ENCODE measurements at regions not wholly inside any gene's neighbourhood (a gene's known extent, or its start where the extent isn't known, plus 50 kb on each side); places are given as distances from the start of the nearest gene placed in this dataset.
"Not testable (repeated sequence)": the region's sequence is repeated elsewhere in the genome, so short reads cannot be mapped to it uniquely, and the experiment has no call there.

GRCh38 chr3:154850921-154851320 is 229.2 kb upstream of the MME start:
- no peak for DNase-seq (ENCODE audit: low read depth)
- no peak overlapping the region for H3K4me3 ChIP-seq (replicated peaks; ENCODE audit: low read depth, low read length)
- TF ChIP-seq, protein P1, sequence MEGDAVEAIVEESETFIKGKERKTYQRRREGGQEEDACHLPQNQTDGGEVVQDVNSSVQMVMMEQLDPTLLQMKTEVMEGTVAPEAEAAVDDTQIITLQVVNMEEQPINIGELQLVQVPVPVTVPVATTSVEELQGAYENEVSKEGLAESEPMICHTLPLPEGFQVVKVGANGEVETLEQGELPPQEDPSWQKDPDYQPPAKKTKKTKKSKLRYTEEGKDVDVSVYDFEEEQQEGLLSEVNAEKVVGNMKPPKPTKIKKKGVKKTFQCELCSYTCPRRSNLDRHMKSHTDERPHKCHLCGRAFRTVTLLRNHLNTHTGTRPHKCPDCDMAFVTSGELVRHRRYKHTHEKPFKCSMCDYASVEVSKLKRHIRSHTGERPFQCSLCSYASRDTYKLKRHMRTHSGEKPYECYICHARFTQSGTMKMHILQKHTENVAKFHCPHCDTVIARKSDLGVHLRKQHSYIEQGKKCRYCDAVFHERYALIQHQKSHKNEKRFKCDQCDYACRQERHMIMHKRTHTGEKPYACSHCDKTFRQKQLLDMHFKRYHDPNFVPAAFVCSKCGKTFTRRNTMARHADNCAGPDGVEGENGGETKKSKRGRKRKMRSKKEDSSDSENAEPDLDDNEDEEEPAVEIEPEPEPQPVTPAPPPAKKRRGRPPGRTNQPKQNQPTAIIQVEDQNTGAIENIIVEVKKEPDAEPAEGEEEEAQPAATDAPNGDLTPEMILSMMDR (IDR thresholded peaks at IDR 0.05; ENCODE audit: low read length, missing control alignments): no peak

DNA sequence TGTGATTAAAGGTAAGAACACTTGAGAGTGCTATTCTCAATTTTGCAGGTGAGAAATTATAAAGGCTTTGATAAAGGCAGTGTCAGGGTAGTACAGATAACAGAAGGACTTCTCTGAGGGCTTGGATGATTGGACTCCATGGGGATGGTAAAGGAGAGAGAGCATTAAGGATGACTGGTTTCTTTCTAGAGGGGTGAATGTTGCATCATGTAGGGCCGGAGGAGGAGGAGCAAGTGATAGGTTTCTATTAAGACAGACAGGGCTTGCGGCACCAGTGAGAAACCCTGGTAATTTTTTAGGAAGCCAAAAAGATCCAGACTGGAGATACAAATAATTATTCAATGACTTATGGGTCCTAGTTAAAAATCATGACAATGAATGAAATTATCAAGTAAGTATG is 230.7 kb upstream of the MME start:
- H3K4me3 ChIP-seq (replicated peaks; ENCODE audit: low read depth, low read length): no peak overlapping the region
- TF ChIP-seq, protein P1 (IDR thresholded peaks at IDR 0.05; ENCODE audit: low read length, missing control alignments): no peak
- no peak for DNase-seq (ENCODE audit: low read depth)

DNA sequence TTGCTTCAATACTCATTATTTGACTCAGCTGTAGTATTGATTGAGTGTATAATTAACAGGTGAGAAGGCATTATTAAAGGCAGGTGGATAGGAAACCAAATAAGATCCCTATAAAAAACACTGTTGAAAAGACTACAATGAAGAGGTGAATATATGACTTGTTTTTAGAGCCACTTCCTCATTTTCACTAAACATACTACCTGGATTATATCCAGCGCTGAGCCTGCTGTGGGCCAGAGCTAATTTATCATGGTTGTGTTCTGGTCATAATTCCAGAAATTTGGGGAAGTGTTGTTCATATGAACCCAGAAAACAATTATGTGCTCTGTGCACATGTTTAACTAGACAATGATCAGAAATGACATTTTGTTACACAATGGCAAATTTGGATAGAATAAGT is 235.3 kb upstream of the MME start:
- TF ChIP-seq, protein P1 (IDR thresholded peaks at IDR 0.05; ENCODE audit: low read length, missing control alignments): no peak
- DNase-seq (ENCODE audit: low read depth): no peak
- H3K4me3 ChIP-seq (replicated peaks; ENCODE audit: low read depth, low read length): no peak overlapping the region

DNA sequence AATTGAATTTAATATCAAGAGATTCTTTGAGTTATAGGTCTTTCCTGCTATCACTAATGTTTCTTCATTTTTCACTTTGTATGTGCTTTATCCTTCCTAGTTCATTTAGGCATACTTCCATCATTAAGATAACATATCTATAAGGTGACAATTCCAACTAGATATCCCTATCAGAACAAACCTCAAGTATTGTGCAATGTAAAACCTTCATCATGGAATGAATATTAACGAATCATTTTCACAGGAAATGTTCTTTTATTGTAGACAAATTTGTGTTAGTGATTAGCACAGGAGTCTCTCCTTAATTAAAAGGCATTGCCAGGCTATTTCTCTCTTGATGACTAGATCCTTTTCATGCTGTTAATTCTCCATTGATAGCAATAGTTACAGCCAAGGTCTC is 236.5 kb upstream of the MME start:
- no peak overlapping the region for H3K4me3 ChIP-seq (replicated peaks; ENCODE audit: low read depth, low read length)
- TF ChIP-seq, protein P1 (IDR thresholded peaks at IDR 0.05; ENCODE audit: low read length, missing control alignments): no peak
- DNase-seq (ENCODE audit: low read depth): no peak

GRCh38 chr3:154842536-154842935 is 237.6 kb upstream of the MME start:
- H3K4me3 ChIP-seq (replicated peaks; ENCODE audit: low read depth, low read length): no peak overlapping the region
- DNase-seq (ENCODE audit: low read depth): no peak
- TF ChIP-seq, protein P1 (IDR thresholded peaks at IDR 0.05; ENCODE audit: low read length, missing control alignments): no peak

- no peak for DNase-seq (ENCODE audit: low read depth)
- TF ChIP-seq, protein P1 (IDR thresholded peaks at IDR 0.05; ENCODE audit: low read length, missing control alignments): no peak
These were observed 244.5 kb upstream of the MME start for GRCh38 chr3:154835639-154836038.

GRCh38 chr3:154834831-154835230 is 245.3 kb upstream of the MME start:
- DNase-seq (ENCODE audit: low read depth); H3K4me3 ChIP-seq (replicated peaks; ENCODE audit: low read depth, low read length): not testable (repeated sequence)

More at GRCh38 chr3:154835639-154836038, 244.5 kb upstream of the MME start:
- H3K4me3 ChIP-seq (replicated peaks; ENCODE audit: low read depth, low read length): no peak overlapping the region
